ENCODE measurements at regions not wholly inside any gene's neighbourhood (a gene's known extent, or its start where the extent isn't known, plus 50 kb on each side); places are given as distances from the start of the nearest gene placed in this dataset.
A peak's percentile ranks its signal among the peaks of the same experiment; 100 is the strongest.

GRCh38 chr1:208743361-208743760 lies 499.2 kb upstream of the PLXNA2 start:
- DNase-seq (peak in 2 of 4 donors; percentile 49 to 79), ATAC-seq (no peak)
- H3K27ac ChIP-seq = no peak overlapping the region
- no peaks in the 10 kb centered on the region for H3K36me3 ChIP-seq
- H3K4me3 ChIP-seq = no peak overlapping the region
- peaks cover 0 to 8% of the 10 kb centered on the region in 2 donors for H3K9me3 ChIP-seq
- no peak for TF ChIP-seq CTCF (IDR thresholded peaks at IDR 0.05)
- intact Hi-C loops (cut with DNase I) = no loop called here
- H3K27me3 ChIP-seq = no peaks in the 10 kb centered on the region
- H3K4me1 ChIP-seq = no peaks in the 10 kb centered on the region

GRCh38 chr1:208747979-208748378 lies 503.8 kb upstream of the PLXNA2 start:
- no peak for TF ChIP-seq CTCF (IDR thresholded peaks at IDR 0.05)
- no peaks in the 10 kb centered on the region for H3K4me1 ChIP-seq
- H3K9me3 ChIP-seq = no peaks in the 10 kb centered on the region
- intact Hi-C loops (cut with DNase I) = no loop called here
- ATAC-seq (no peak), DNase-seq (peak in 1 of 4 donors; percentile 28)
- H3K4me3 ChIP-seq = no peak overlapping the region
- H3K27ac ChIP-seq = no peak overlapping the region
- no peaks in the 10 kb centered on the region for H3K36me3 ChIP-seq
- H3K27me3 ChIP-seq = no peaks in the 10 kb centered on the region

GRCh38 chr1:208748387-208749165 lies 504.4 kb upstream of the PLXNA2 start:
- DNase-seq = no peak
- no peak for TF ChIP-seq CTCF (IDR thresholded peaks at IDR 0.05)
- intact Hi-C loops (cut with DNase I) = no loop called here

GRCh38 chr1:208756339-208756981 lies 512.3 kb upstream of the PLXNA2 start:
- no peak for ATAC-seq

More at GRCh38 chr1:208748387-208749165, 504.4 kb upstream of the PLXNA2 start:
- no peak overlapping the region for H3K4me3 ChIP-seq
- no peaks in the 10 kb centered on the region for H3K27me3 ChIP-seq
- no peak overlapping the region for H3K27ac ChIP-seq
- H3K9me3 ChIP-seq = no peaks in the 10 kb centered on the region
- no peaks in the 10 kb centered on the region for H3K4me1 ChIP-seq
- H3K36me3 ChIP-seq = no peaks in the 10 kb centered on the region
- ATAC-seq = no peak

More at GRCh38 chr1:208756339-208756981, 512.3 kb upstream of the PLXNA2 start:
- TF ChIP-seq CTCF (IDR thresholded peaks at IDR 0.05) = no peak
- intact Hi-C loops (cut with DNase I) = no loop called here
- H3K36me3 ChIP-seq = no peaks in the 10 kb centered on the region
- no peak overlapping the region for H3K27ac ChIP-seq
- no peaks in the 10 kb centered on the region for H3K27me3 ChIP-seq
- no peak for DNase-seq
- no peaks in the 10 kb centered on the region for H3K9me3 ChIP-seq
- H3K4me1 ChIP-seq = no peaks in the 10 kb centered on the region
- H3K4me3 ChIP-seq = no peak overlapping the region

All from left lung (tissue), 4 donors.